SIG-M5 treated with dmso at 0.1 percent for 504 hours (cell line): ENCODE measurements at regions not wholly inside any gene's neighbourhood (a gene's known extent, or its start where the extent isn't known, plus 50 kb on each side); places are given as distances from the start of the nearest gene placed in this dataset.

Experiments used
- DNase-seq: peaks from one replicate; lab custom pipeline; 2025; ENCODE audit not compliant: unreplicated experiment; lab: John Stamatoyannopoulos, UW

- no peak for DNase-seq
These were observed 294.9 kb downstream of the SOX11 start for GRCh38 chr2:5986801-5987787.

GRCh38 chr2:5988120-5988519, 295.9 kb downstream of the SOX11 start:
- no peak for DNase-seq

- no peak for DNase-seq
These were observed 297.9 kb downstream of the SOX11 start for GRCh38 chr2:5990086-5990485.

- no peak for DNase-seq
These were observed 299.3 kb downstream of the SOX11 start for GRCh38 chr2:5991305-5991968.

GRCh38 chr2:5995832-5996231, 303.6 kb downstream of the SOX11 start:
- DNase-seq: no peak

GRCh38 chr2:6008186-6008585, 316.0 kb downstream of the SOX11 start:
- DNase-seq: no peak

- no peak for DNase-seq
These were observed 316.5 kb downstream of the SOX11 start for GRCh38 chr2:6008726-6009125.

GRCh38 chr2:6010163-6010562, 318.0 kb downstream of the SOX11 start:
- no peak for DNase-seq

- no peak for DNase-seq
These were observed 319.7 kb downstream of the SOX11 start for GRCh38 chr2:6011921-6012320.

GRCh38 chr2:6017736-6018286, 325.6 kb downstream of the SOX11 start:
- no peak for DNase-seq

GRCh38 chr2:6024229-6024628, 332.0 kb downstream of the SOX11 start:
- no peak for DNase-seq

GRCh38 chr2:6024784-6025183, 332.6 kb downstream of the SOX11 start:
- DNase-seq: no peak

- no peak for DNase-seq
These were observed 333.2 kb downstream of the SOX11 start for GRCh38 chr2:6025391-6025790.

GRCh38 chr2:6027066-6027465, 334.9 kb downstream of the SOX11 start:
- DNase-seq: no peak

GRCh38 chr2:6031200-6031867, 339.1 kb downstream of the SOX11 start:
- DNase-seq: no peak

GRCh38 chr2:6036211-6036610, 344.0 kb downstream of the SOX11 start:
- no peak for DNase-seq

GRCh38 chr2:6043238-6043637, 351.1 kb downstream of the SOX11 start:
- no peak for DNase-seq

GRCh38 chr2:6052649-6053048, 360.5 kb downstream of the SOX11 start:
- DNase-seq: no peak

- no peak for DNase-seq
These were observed 361.6 kb downstream of the SOX11 start for GRCh38 chr2:6053743-6054142.

GRCh38 chr2:6054161-6054671, 362.0 kb downstream of the SOX11 start:
- DNase-seq: no peak

- no peak for DNase-seq
These were observed 368.9 kb downstream of the SOX11 start for GRCh38 chr2:6060992-6061663.
